Hepatocyte (in vitro differentiated cells): ENCODE measurements at regions not wholly inside any gene's neighbourhood (a gene's known extent, or its start where the extent isn't known, plus 50 kb on each side); places are given as distances from the start of the nearest gene placed in this dataset.

ENCODE experiments used
- CTCF ChIP-seq: fragments of 200-600 bp; sonication (generic); IDR thresholded peaks from 2 replicates; pipeline ENCODE4 v1.5.1; 2016; ENCODE audit warnings: antibody characterized with exemption, mild to moderate bottlenecking; ENCODE audit not compliant: poor library complexity
- EZH2 ChIP-seq: fragments of 200-600 bp; sonication (generic); IDR thresholded peaks from 2 replicates; pipeline ENCODE4 v1.6.1; 2016; ENCODE audit warnings: antibody characterized with exemption, mild to moderate bottlenecking, borderline replicate concordance
- EZH2phosphoT487 ChIP-seq: fragments of 200-600 bp; sonication (generic); IDR thresholded peaks from one replicate; pipeline ENCODE4 v1.6.1; 2018; ENCODE audit warnings: antibody characterized with exemption, mild to moderate bottlenecking, low read depth, moderate library complexity; ENCODE audit not compliant: unreplicated experiment, severe bottlenecking

DNA sequence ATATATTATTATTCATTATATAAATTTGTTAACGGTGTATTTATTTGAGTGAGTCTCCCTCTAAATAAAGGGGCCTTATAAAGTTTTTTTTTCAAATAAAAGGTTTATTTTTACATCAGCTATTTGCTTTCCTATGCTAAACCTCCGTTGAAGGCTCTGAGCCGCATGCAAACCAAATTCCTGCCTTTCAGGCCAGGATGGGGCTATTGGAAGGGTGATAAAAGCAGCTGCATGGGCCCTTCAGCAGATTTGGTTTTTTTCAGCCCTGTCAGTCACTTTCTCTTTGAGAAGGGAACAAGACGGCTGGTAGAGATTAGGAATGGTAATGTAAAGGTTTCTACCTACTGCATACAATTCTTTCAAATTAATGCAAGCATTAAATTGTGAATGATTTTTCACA is 244.2 kb downstream of the WNT5A start:
- TF ChIP-seq CTCF (no peak), EZH2phosphoT487 (no peak), EZH2 (no peak)
